Osteocyte (in vitro differentiated cells): ENCODE measurements at regions not wholly inside any gene's neighbourhood (a gene's known extent, or its start where the extent isn't known, plus 50 kb on each side); places are given as distances from the start of the nearest gene placed in this dataset.

ENCODE experiments used
- DNase-seq: peaks from one replicate; pipeline ENCODE4 v3.0.0; 2021; ENCODE audit warnings: mixed read lengths; ENCODE audit not compliant: unreplicated experiment; ENCODE audit errors: extremely low spot score
- H3K27ac Mint-ChIP-seq: one replicate; pipeline ENCODE4 v1.8.0; 2021; ENCODE audit warnings: mild to moderate bottlenecking, mixed read lengths; ENCODE audit not compliant: unreplicated experiment
- H3K27me3 Mint-ChIP-seq: one replicate; pipeline ENCODE4 v1.8.0; 2021; ENCODE audit warnings: mixed read lengths; ENCODE audit not compliant: unreplicated experiment
- H3K36me3 Mint-ChIP-seq: one replicate; pipeline ENCODE4 v1.8.0; 2021; ENCODE audit warnings: mixed read lengths; ENCODE audit not compliant: unreplicated experiment
- H3K4me1 Mint-ChIP-seq: one replicate; pipeline ENCODE4 v1.8.0; 2021; ENCODE audit warnings: mixed read lengths; ENCODE audit not compliant: unreplicated experiment
- H3K4me3 Mint-ChIP-seq: one replicate; pipeline ENCODE4 v1.8.0; 2021; ENCODE audit warnings: mild to moderate bottlenecking, moderate library complexity, mixed read lengths; ENCODE audit not compliant: unreplicated experiment
- H3K9me3 Mint-ChIP-seq: one replicate; pipeline ENCODE4 v1.8.0; 2021; ENCODE audit warnings: mixed read lengths; ENCODE audit not compliant: unreplicated experiment
- TF ChIP-seq, protein P1 (sequence below): fragments of 200-600 bp; sonication (generic); IDR thresholded peaks from 2 replicates; pipeline ENCODE4 v1.5.0; 2021; ENCODE audit warnings: antibody characterized with exemption, mild to moderate bottlenecking, moderate library complexity

DNA sequence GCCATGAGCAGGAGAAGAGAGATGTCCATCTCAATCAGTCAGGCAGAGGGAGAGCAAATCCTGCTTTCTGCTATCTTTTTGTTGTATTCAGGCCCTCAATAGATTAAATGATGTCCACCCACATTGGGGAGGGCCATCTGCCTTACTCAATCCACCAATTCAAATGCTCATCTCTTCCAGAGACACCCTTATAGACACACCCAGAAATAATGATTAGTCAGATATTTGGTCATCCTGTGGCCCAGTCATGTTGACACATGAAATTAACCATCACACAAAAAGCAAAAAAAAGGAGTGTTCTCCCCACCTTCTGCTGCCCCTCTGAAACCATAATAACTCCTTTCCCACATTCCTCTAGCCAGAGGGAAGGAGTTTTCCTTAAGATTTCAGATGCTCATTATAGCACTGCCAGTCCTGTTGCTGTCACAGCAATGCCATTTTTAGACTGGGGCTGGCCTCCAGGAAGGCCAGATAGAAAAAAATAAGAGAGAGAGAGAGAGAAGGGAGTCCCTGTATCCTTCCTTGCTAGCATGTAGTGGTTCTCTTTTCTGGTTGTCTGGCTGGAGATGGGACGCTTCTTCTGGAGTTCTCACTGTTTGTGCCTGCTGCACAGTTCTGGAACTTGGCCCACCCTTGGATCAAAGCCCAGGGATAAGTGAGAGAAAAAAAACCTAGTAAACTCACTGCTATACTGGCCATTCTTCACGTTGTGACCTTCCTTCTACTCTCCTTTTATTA, 177.7 kb downstream of the RBM46 start:
- TF ChIP-seq, protein P1, sequence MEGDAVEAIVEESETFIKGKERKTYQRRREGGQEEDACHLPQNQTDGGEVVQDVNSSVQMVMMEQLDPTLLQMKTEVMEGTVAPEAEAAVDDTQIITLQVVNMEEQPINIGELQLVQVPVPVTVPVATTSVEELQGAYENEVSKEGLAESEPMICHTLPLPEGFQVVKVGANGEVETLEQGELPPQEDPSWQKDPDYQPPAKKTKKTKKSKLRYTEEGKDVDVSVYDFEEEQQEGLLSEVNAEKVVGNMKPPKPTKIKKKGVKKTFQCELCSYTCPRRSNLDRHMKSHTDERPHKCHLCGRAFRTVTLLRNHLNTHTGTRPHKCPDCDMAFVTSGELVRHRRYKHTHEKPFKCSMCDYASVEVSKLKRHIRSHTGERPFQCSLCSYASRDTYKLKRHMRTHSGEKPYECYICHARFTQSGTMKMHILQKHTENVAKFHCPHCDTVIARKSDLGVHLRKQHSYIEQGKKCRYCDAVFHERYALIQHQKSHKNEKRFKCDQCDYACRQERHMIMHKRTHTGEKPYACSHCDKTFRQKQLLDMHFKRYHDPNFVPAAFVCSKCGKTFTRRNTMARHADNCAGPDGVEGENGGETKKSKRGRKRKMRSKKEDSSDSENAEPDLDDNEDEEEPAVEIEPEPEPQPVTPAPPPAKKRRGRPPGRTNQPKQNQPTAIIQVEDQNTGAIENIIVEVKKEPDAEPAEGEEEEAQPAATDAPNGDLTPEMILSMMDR: no peak

DNA sequence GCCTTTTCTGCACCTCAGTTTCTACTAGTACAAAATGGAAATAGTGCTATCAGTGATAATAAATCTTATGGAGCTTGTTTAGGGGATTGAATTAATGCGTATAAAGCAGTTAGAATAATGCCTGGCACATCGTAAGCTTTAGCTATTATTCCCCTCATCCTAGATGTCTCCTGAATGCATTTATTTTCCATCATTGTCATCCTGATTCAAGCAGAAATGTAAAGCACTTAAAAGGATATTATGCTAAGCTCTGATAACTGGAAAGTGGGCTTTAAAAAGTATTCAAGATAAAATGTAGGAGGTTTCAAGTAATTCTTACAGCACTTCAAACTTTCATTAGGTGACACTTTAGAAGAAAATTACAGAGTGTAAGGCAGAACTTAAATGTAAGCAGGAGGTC, 178.7 kb downstream of the RBM46 start:
- no peak for DNase-seq
- Mint-ChIP-seq H3K9me3 (peaks cover 11% of the 10 kb centered on the region), H3K27ac (no peak overlapping the region), H3K4me1 (no peaks in the 10 kb centered on the region), H3K4me3 (no peak overlapping the region), H3K36me3 (no peaks in the 10 kb centered on the region), H3K27me3 (no peaks in the 10 kb centered on the region)
- TF ChIP-seq, protein P1: no peak

More for the DNA sequence above, 177.7 kb downstream of the RBM46 start:
- no peak for DNase-seq
- Mint-ChIP-seq H3K4me1 (no peaks in the 10 kb centered on the region), H3K9me3 (peaks cover under 1% of the 10 kb centered on the region), H3K27me3 (no peaks in the 10 kb centered on the region), H3K4me3 (no peak overlapping the region), H3K27ac (no peak overlapping the region), H3K36me3 (no peaks in the 10 kb centered on the region)

DNA sequence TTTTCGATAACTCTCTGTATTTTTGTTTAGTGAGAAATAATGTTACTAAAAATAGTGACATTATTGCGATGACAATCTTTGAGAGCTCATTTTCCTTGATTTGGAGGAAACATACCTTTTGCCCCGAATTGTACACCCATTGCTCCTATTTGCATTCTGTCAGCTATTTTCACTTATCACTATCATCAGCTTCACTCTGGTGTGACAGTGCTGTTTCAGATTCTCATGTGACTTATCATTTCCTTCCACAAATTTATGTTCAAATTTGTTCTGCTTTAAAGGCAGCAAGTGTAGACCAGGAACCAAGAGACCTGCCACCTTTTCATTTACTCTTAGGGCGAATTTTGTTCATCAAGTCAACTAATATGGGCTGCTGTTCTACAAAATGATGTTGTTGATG, 179.4 kb downstream of the RBM46 start:
- TF ChIP-seq, protein P1: no peak
- DNase-seq: no peak
- Mint-ChIP-seq H3K27me3 (no peaks in the 10 kb centered on the region), H3K36me3 (no peaks in the 10 kb centered on the region), H3K27ac (no peak overlapping the region), H3K4me1 (no peaks in the 10 kb centered on the region), H3K9me3 (peaks cover 11% of the 10 kb centered on the region), H3K4me3 (no peak overlapping the region)

DNA sequence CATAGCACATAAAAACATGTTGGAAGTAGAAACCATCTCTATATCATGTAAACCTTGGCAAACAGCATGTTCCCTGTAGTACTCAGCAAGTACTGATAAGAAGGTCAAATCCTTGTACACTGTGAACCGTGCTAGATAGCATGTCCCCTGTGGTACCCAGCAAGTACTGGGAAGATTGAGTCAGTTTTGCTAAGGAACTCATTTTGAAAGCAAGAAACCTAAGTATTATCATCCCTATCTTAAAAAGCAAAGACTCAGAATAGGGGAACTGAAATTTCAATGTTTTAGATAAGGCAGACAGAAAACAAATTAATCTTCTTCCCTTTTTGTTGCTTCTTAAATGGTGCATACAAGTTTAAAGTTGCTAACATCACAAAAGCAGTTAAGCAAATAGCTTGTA, 180.2 kb downstream of the RBM46 start:
- no peak overlapping the region for H3K4me3 Mint-ChIP-seq
- TF ChIP-seq, protein P1: no peak

DNA sequence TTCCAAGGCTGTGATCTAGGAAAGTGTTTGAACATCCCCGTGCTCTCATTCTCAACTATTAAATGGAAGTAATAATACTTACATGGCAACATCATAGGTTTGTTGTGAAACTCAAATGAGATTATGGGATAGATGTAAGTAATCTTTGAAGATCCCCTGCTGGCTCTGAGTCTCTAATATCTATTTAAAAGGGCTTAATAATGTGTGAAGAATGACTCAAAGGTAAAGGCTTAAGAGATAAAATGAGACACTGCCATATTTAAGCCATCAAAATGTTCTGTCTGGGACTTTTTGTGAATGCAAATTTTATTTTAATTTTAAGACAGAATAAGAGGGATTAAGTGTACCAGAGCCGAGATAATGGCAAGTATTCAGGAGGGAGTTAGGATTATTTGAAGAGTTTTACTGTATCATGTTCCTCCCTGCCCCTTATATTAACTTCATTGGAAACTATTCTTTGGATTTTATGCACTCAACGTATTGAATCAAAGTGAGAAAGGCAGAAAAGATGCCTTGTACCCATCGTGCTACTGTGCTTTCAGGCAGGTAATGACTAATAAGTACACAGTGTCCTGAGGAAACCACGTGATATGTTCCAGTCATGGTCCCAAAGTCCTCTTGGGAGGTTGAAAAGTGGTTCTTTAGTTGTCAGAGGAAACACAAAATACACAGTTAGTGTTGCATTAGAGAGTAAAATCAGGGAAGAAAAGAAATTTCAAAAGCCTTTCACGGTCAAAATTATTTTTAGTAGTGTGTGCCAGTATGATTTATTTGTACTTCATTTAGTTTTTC, 192.4 kb downstream of the RBM46 start:
- no peaks in the 10 kb centered on the region for H3K36me3 Mint-ChIP-seq
- DNase-seq: no peak
- TF ChIP-seq, protein P1: no peak
- no peak overlapping the region for H3K27ac Mint-ChIP-seq
- peaks cover 2% of the 10 kb centered on the region for H3K27me3 Mint-ChIP-seq
- no peak overlapping the region for H3K4me3 Mint-ChIP-seq
- H3K4me1 Mint-ChIP-seq: no peaks in the 10 kb centered on the region
- no peaks in the 10 kb centered on the region for H3K9me3 Mint-ChIP-seq

More for the DNA sequence above, 180.2 kb downstream of the RBM46 start:
- no peaks in the 10 kb centered on the region for H3K36me3 Mint-ChIP-seq
- DNase-seq: no peak
- H3K4me1 Mint-ChIP-seq: no peaks in the 10 kb centered on the region
- H3K27ac Mint-ChIP-seq: no peak overlapping the region
- H3K27me3 Mint-ChIP-seq: no peaks in the 10 kb centered on the region
- peaks cover 11% of the 10 kb centered on the region for H3K9me3 Mint-ChIP-seq
